Spleen (tissue), 11 donors: ENCODE measurements at regions not wholly inside any gene's neighbourhood (a gene's known extent, or its start where the extent isn't known, plus 50 kb on each side); places are given as distances from the start of the nearest gene placed in this dataset.

Source experiments
- DNase-seq: peaks from one replicate; pipeline ENCODE4 v3.0.0-alpha.2; 2020
- H3K27ac ChIP-seq, 8 donors: fragments of 200-600 bp; sonication (generic) in 7 of 8; 1 replicate in 4 of 8; 2 replicates in 4 of 8; pipeline versions ENCODE4 v1.5.0 to v1.8.0; 2016 to 2021; ENCODE audit warnings: inconsistent platforms in 4 of 8, mild to moderate bottlenecking in 4 of 8, moderate library complexity in 1 of 8
- H3K27me3 ChIP-seq, 7 donors: fragments of 200-600 bp; sonication (generic) in 6 of 7; replicated peaks in 1 of 7; 1 replicate in 4 of 7; 2 replicates in 3 of 7; pipeline versions ENCODE4 v1.5.0 to v1.8.0; 2016 to 2021; ENCODE audit warnings: inconsistent platforms in 3 of 7, mild to moderate bottlenecking in 1 of 7
- H3K36me3 ChIP-seq, 6 donors: fragments of 200-600 bp; sonication (generic) in 5 of 6; 1 replicate in 4 of 6; 2 replicates in 2 of 6; pipeline versions ENCODE4 v1.5.0 to v1.8.0; 2016 to 2021; ENCODE audit warnings: inconsistent platforms in 2 of 6
- H3K4me1 ChIP-seq, 6 donors: fragments of 200-600 bp; sonication (generic) in 5 of 6; 1 replicate in 3 of 6; 2 replicates in 3 of 6; pipeline versions ENCODE4 v1.5.0 to v1.8.0; 2016 to 2021; ENCODE audit warnings: inconsistent platforms in 3 of 6
- H3K4me3 ChIP-seq, 8 donors: fragments of 200-600 bp; sonication (generic) in 7 of 8; 1 replicate in 4 of 8; 2 replicates in 4 of 8; pipeline versions ENCODE4 v1.5.0 to v1.8.0; 2016 to 2021; ENCODE audit warnings: inconsistent platforms in 4 of 8, mild to moderate bottlenecking in 4 of 8, moderate library complexity in 2 of 8
- H3K9me3 ChIP-seq, 8 donors: fragments of 200-600 bp; sonication (generic) in 7 of 8; 1 replicate in 4 of 8; 2 replicates in 4 of 8; pipeline versions ENCODE4 v1.5.0 to v1.8.0; 2016 to 2021; ENCODE audit warnings: inconsistent platforms in 4 of 8
- CTCF ChIP-seq, 11 experiments: fragments of 200-600 bp in 7 of 11; fragments of 450-650 bp in 4 of 11; sonication (generic) in 4 of 11; IDR thresholded peaks in 8 of 11; conservative IDR thresholded peaks in 3 of 11; 1 replicate in 7 of 11; 2 replicates in 4 of 11; pipeline versions ENCODE4 v1.4.0 to v1.8.0; 2016 to 2021; ENCODE audit warnings: antibody characterized with exemption in 11 of 11, inconsistent platforms in 4 of 11, mild to moderate bottlenecking in 1 of 11
- POLR2A ChIP-seq, 3 donors: fragments of 450-650 bp; IDR thresholded peaks; one replicate each; pipeline ENCODE4 v1.5.1; 2017; ENCODE audit warnings: antibody characterized with exemption in 3 of 3, mild to moderate bottlenecking in 1 of 3
- POLR2AphosphoS5 ChIP-seq, 3 donors: sonication (generic); formaldehyde crosslinking; IDR thresholded peaks; one replicate each; pipeline ENCODE4 v1.5.1; 2017; ENCODE audit warnings: antibody characterized with exemption in 3 of 3
- WGBS, 5 donors: extraction: QIAGEN DNeasy Blood & Tissue Kit in 3 of 5; methylation state at CpG; one replicate each; pipeline versions ENCODE4 v1.1.5 to v1.1.7; 2013 to 2018; 5-methylcytosine and 5-hydroxymethylcytosine counted together
- intact Hi-C: fragments of 100-400 bp; cut with DNase I; formaldehyde crosslinking; loops from one replicate; pipeline ENCODE4 v1.15.0; 2023; ENCODE audit warnings: low total_unique reads
- donor health status: healthy with polysubstance abuse.
- donor health status: DM: no; HTN: no; CAD: no; lungs with moderate emphysema.
- donor health status: DM: no; HTN: no; CAD: no.
- donor health status: Bipolar disorder and iron deficiency.
- donor health status: healthy.
- donor health status: DM: no; HTN: no; CAD: no.
- donor health status: DM: yes; HTN: yes; CAD: no.

DNA sequence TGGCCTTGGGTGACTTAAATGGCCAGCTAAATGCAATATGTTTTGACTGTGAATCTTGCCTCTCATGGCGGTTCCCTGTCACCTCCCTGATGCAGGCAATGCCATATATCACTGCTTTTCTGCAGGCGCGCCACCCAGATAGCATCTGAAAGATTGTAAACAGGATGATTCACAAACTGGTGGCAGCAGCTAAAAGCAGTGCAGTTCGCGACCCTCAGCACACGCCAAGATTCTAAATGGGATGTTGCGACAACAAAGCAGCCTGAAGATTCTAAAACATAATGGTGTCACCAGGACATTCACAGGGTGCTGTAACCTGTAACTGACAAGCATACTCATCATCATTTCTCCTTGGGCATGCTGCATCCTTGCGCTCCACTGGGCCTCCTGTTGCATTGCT lies 440.4 kb upstream of the CADM1 start:
- Histone ChIP-seq H3K36me3 (no peaks in the 10 kb centered on the region), H3K4me1 (no peaks in the 10 kb centered on the region), H3K27ac (no peak overlapping the region), H3K9me3 (peaks cover 0 to 7% (median 4%) of the 10 kb centered on the region in 8 donors), H3K4me3 (no peak overlapping the region), H3K27me3 (peaks cover 0 to 9% (median 0%) of the 10 kb centered on the region in 7 donors)
- DNase-seq = no peak
- TF ChIP-seq CTCF (IDR thresholded peaks at IDR 0.05 in 8 of 11, conservative IDR thresholded peaks at IDR 0.05 in 3 of 11) = no peak
- no peak for TF ChIP-seq POLR2A (IDR thresholded peaks at IDR 0.05)
- no peak for TF ChIP-seq POLR2AphosphoS5 (IDR thresholded peaks at IDR 0.05)
- intact Hi-C loops = no loop called here
- 81 to 89% (median 85%) methylated on average over 8 of the region's 8 CpGs for WGBS, 5 donors

DNA sequence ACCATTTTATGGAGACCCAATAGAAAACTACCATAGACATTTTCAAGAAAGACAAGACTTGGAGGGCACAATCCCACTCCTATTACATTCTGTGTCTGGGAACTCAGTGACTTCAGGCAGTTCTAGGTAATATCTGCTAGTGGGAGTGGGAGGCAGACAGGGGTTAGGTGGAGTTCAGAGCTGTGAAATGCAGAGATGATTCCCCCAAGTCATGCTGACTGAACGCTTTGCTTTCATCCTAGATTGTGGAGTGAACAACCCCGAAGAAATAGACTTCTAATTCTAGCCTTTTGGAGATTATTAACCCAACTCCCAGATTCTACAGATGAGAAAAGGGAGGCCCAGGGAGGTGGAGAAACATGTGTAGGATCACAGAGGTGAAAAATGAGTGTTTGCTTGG lies 437.8 kb upstream of the CADM1 start:
- Histone ChIP-seq H3K36me3 (no peaks in the 10 kb centered on the region), H3K9me3 (no peaks in the 10 kb centered on the region), H3K27me3 (peaks cover 0 to 13% (median 0%) of the 10 kb centered on the region in 7 donors), H3K4me3 (no peak overlapping the region), H3K4me1 (no peaks in the 10 kb centered on the region), H3K27ac (no peak overlapping the region)
- intact Hi-C loops = no loop called here
- 81 to 94% (median 89%) methylated on average over 2 of the region's 2 CpGs for WGBS, 5 donors
- TF ChIP-seq POLR2A (IDR thresholded peaks at IDR 0.05) (no peak), CTCF (IDR thresholded peaks at IDR 0.05 in 8 of 11, conservative IDR thresholded peaks at IDR 0.05 in 3 of 11) (no peak), POLR2AphosphoS5 (IDR thresholded peaks at IDR 0.05) (no peak)
- no peak for DNase-seq

DNA sequence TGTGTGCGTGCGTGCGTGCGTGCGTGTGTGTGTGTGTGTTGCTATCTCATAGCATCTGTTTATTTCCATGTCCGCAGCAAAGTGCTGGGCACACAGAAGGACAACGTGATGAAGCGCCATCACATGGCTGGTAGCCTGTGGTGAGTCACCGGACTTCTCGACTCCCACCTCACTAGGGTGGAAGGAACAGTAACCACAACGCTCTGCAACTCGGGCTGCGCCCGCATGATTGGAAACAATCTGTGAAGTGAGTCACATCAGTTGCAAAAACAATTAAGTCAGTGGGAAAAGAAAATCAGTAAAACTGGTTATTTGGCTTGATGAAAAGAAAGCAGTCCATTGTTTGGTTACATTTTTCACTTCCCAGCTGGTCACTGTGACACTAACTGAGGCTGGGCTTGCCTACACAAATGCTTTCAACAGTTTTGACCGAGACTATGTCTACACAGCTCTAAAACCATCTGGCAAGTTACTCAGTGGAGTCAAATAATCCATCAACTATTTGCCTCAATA lies 437.3 kb upstream of the CADM1 start:
- no peaks in the 10 kb centered on the region for H3K9me3 ChIP-seq
- H3K4me1 ChIP-seq = no peaks in the 10 kb centered on the region
- 79 to 91% (median 82%) methylated on average over 15 of the region's 15 CpGs for WGBS, 5 donors
- peaks cover 0 to 13% (median 0%) of the 10 kb centered on the region in 7 donors for H3K27me3 ChIP-seq
- intact Hi-C loops = no loop called here
- no peak overlapping the region for H3K4me3 ChIP-seq
- no peak overlapping the region for H3K27ac ChIP-seq
- DNase-seq = no peak
- H3K36me3 ChIP-seq = no peaks in the 10 kb centered on the region
- TF ChIP-seq POLR2AphosphoS5 (IDR thresholded peaks at IDR 0.05) = no peak
- TF ChIP-seq POLR2A (IDR thresholded peaks at IDR 0.05) = no peak
- no peak for TF ChIP-seq CTCF (IDR thresholded peaks at IDR 0.05 in 8 of 11, conservative IDR thresholded peaks at IDR 0.05 in 3 of 11)

- Histone ChIP-seq H3K36me3 (no peaks in the 10 kb centered on the region), H3K9me3 (no peaks in the 10 kb centered on the region), H3K4me1 (no peaks in the 10 kb centered on the region), H3K27me3 (peaks cover 0 to 13% (median 0%) of the 10 kb centered on the region in 7 donors), H3K4me3 (no peak overlapping the region), H3K27ac (no peak overlapping the region)
- TF ChIP-seq POLR2A (IDR thresholded peaks at IDR 0.05) = no peak
- no peak for TF ChIP-seq CTCF (IDR thresholded peaks at IDR 0.05 in 8 of 11, conservative IDR thresholded peaks at IDR 0.05 in 3 of 11)
- TF ChIP-seq POLR2AphosphoS5 (IDR thresholded peaks at IDR 0.05) = no peak
- no peak for DNase-seq
- 84 to 92% (median 87%) methylated on average over 5 of the region's 5 CpGs for WGBS, 5 donors
- intact Hi-C loops = no loop called here
Measured at GRCh38 chr11:115941044-115941443, 436.8 kb upstream of the CADM1 start.
